ENCODE measurements at regions not wholly inside any gene's neighbourhood (a gene's known extent, or its start where the extent isn't known, plus 50 kb on each side); places are given as distances from the start of the nearest gene placed in this dataset.

DNA sequence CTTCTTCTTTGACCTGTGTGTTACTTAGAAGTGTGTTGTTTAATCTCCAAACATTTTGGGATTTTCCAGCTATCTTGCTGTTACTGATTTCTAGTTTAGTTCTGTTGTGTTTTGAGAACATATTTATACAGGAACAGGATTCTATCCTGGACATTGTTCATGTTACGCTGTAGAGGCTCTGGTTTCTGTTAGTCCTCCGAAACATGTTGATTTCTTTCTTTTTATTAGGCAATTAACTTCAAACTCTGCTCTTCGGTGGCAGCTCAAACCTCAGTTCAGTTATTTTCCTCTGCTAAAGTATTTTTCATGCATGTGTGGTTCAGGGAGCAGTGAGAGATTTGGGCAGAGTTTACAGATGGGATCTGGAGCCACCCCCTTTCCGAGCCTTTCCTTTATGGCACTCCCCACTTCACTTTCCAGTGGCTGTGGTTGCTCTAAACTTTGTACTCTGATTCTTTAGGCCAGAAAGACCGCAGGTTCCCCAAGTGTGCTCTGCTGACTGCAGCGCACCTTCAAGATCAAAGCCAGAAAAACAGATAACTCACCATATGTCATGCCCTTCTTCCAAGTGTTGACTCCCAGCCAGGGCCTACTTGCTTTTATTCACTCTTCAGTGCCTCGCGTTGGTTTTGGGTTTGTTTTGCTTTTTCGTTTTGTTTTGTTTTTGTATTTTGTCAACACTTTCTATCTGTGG, 77.6 kb upstream of the KSR1 start:
- TF ChIP-seq, protein P1, sequence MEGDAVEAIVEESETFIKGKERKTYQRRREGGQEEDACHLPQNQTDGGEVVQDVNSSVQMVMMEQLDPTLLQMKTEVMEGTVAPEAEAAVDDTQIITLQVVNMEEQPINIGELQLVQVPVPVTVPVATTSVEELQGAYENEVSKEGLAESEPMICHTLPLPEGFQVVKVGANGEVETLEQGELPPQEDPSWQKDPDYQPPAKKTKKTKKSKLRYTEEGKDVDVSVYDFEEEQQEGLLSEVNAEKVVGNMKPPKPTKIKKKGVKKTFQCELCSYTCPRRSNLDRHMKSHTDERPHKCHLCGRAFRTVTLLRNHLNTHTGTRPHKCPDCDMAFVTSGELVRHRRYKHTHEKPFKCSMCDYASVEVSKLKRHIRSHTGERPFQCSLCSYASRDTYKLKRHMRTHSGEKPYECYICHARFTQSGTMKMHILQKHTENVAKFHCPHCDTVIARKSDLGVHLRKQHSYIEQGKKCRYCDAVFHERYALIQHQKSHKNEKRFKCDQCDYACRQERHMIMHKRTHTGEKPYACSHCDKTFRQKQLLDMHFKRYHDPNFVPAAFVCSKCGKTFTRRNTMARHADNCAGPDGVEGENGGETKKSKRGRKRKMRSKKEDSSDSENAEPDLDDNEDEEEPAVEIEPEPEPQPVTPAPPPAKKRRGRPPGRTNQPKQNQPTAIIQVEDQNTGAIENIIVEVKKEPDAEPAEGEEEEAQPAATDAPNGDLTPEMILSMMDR (IDR thresholded peaks at IDR 0.05), result no peak
- TF ChIP-seq POLR2A (IDR thresholded peaks at IDR 0.05) (no peak), EP300 (IDR thresholded peaks at IDR 0.05) (no peak)

All from tibial nerve (tissue), 4 donors.